GM19372 (cell line): ENCODE measurements at regions not wholly inside any gene's neighbourhood (a gene's known extent, or its start where the extent isn't known, plus 50 kb on each side); places are given as distances from the start of the nearest gene placed in this dataset.

Experiments
- ATAC-seq: cut with Tn5 transposase; IDR thresholded peaks from one replicate; pipeline ENCODE4 v1.9.1; 2021; ENCODE audit warnings: mild to moderate bottlenecking, low read depth, moderate library complexity; ENCODE audit not compliant: unreplicated experiment

DNA sequence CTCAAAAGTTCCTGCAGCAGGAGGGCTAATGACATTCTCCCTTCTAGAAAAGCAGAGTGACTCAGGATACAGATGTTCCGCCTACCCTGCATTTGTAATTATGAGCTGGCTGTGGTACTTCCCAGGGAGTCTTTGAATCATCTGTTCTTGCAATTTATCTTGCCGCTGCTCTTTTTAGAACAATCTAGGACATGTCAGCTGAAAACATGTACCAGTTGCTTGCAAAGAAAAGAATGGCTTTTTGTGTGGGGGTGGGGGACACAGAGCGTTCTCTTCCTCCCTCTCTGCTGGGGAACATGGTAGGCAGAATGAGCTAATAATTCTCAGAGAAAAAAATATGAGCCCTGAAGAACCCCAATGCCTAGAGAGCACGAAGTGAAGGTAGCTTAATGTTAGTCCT is 51.7 kb upstream of the TUT7 start:
- ATAC-seq = no peak

DNA sequence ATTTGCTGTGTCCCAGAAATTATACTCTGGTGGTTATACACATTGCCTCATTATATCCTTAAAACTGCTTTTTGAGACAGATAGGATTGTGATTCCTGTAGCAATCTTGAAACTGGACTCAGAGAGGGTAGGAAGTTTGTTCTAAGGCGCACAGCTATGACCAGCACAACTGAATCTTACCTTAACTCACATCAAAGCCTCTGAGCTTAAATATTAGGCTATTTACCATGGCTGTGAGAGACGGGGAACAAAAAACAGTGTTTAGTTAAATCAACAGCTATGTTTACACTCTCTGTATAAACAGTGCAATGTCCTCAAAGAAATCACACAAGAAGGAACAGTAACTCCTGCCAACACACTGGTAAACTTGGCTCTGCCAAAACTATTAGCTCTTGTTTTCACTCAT is 50.9 kb upstream of the TUT7 start:
- ATAC-seq = no peak
